Ecto neural progenitor cell (in vitro differentiated cells): ENCODE measurements at regions not wholly inside any gene's neighbourhood (a gene's known extent, or its start where the extent isn't known, plus 50 kb on each side); places are given as distances from the start of the nearest gene placed in this dataset.

Source experiments
- DNase-seq: peaks from one replicate; pipeline ENCODE4 v3.0.0-alpha.2; 2018; ENCODE audit warnings: low spot score

DNA sequence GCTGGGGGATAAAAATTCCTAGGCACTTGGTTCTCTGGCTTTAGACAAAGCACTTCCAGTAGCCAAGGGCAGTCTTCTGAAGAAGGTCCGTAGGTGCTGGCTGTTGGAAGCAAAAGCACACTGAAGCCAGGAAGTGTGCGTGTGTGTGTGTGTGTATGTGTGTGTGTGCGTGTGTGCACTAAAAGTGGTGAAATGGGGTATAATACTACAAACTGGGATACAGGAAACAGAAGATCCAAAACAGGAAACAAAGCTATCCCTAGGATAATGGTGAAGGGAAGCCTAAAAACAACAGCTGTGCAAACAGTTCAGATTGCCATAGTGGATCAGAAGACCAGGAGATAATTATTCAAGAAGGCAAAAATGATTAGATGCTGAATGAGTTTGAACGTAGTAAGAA lies 103.4 kb downstream of the IL20RB start:
- DNase-seq = no peak

DNA sequence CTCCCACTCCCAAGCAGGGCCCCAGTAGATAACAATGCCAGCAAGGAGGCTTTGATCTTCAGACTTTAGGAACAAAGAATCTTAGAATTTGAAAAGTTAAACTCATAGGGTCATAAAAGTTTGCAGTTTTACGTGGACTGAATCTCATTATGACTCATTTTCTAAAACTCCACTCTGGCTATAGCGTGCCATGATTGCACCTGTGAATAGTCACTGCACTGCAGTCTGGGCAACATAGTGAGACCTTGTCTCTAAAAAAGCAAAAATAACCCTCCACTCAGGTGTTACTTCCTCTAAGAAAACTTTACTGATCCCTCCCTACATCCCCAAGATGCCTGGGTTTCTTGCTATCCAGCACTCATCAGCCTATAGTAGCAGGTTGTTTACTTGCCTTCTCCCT lies 104.5 kb downstream of the IL20RB start:
- DNase-seq = no peak

GRCh38 chr3:137065381-137065780 lies 107.6 kb downstream of the IL20RB start:
- no peak for DNase-seq

GRCh38 chr3:137066092-137066491 lies 108.3 kb downstream of the IL20RB start:
- no peak for DNase-seq

DNA sequence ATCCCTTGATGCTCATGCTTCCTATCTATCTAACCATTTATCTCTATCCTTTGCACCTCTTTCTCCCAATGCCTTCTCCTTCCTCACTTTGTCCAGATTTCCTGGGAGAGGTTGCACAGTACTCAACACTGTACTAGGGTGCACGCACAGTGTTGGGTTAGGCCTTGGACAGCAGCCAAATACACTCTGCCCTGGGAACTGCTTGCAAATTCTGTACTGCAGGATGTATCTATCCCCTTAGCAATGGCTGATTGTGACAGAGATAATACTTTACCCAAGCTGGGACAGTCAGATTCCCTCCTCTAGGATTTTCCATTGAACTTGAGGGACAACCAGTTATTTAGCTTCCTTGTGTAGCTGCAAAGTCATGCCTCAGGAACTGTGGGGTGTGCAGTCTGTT lies 113.3 kb downstream of the IL20RB start:
- no peak for DNase-seq

DNA sequence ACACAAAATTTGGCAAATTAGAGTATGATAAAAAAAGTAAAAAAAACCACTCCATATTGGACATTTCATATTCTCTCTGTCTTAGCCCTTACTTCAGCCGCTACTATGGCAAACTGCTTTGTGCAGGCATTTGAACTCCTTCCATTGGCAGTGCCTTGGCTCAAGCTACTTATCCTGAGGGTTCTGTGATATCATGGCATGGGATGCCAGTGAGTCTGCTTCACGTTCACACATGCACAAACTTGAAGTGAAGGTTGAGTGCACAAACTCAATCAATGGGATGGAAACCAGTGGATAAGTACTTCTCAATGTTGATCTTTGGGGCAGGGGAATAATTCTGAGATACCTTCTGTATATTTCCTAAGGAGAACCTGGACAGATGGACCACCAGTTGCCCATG lies 117.2 kb downstream of the IL20RB start:
- DNase-seq = no peak

GRCh38 chr3:137078040-137078439 lies 120.3 kb downstream of the IL20RB start:
- DNase-seq = no peak

GRCh38 chr3:137079571-137079970 lies 121.8 kb downstream of the IL20RB start:
- DNase-seq = no peak

GRCh38 chr3:137081711-137082110 lies 123.9 kb downstream of the IL20RB start:
- no peak for DNase-seq

- no peak for DNase-seq
These were observed 125.0 kb downstream of the IL20RB start for GRCh38 chr3:137082763-137083162.

- no peak for DNase-seq
These were observed 125.5 kb downstream of the IL20RB start for GRCh38 chr3:137083332-137083731.

DNA sequence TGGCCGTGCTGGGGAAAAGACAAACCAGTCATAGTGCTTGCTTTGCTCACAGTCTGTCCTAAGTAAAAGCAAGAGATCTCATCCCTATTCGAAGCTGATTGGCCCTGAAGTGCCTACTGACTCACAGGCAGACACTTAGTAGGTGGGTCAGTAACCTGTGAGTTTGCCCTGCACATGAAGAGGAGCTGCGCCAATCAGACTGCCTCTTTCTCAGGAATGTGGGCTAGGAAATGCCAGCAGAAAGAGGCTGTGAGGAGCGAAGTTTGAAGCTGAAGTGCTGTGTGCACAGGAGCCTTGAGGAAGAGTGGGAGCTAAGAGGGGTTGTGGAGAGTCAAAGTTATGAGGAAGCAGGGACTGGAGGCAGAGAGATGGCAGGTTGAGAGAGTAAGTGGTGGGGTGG lies 126.8 kb downstream of the IL20RB start:
- no peak for DNase-seq

- no peak for DNase-seq
These were observed 139.6 kb downstream of the IL20RB start for GRCh38 chr3:137097386-137097785.

DNA sequence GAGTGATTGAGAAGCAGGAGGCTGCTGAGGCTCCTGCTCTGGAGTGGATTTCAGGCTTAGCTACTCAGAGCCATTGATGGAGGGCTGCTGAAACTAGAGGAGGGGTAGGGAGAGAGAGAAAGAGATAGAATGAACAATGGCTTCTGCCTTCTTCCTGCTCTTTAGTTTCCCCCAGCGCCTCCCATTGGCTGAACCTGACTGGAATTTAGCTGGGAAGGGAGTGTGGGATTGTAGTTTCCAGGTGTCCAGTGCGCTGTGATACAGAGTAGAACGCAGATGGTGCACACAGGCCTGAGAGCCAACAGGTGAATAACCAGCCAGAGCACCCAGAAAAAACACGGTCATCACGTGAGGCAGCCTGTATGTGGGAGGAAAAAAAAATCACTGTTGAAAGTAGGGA lies 140.1 kb downstream of the IL20RB start:
- no peak for DNase-seq

DNA sequence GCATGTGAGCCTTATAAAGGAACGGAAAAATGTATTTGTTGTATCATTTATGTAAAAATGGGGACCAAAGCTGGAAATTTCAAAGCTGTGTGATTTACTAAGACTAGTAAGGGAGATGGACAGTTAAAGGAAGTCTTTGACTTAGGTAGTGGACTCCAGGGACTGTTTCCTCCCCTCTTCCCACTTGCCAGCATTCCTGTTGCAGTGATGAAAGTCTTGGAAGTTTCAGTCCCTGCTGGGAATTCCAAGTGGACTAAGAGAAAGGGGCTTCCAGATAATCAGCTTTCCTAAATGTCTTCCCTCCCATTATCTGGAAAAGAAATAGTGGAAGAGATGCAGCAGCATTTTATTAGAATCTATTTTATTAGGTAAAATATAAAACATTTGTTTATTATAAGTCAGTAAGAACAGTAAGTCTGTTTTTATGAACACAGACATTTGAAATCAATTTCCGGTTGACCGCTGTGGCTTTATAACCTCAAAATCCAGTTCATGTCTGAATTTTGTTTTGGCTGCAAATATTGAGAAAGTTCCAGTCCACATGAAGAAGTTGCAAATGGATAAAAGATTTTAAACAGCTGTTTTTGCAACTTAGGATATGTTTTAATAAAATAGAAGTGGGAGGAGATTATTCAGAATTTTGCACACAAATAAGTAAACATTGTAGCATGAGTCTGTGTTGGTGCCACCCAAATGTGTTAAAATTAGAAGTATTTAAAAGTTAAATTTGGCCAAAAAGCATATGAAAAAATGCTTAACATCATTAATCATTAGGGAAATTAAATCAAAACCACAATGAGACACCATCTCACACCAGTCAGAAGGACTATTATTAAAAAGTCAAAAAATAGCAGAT lies 141.8 kb downstream of the IL20RB start:
- DNase-seq = no peak

GRCh38 chr3:137100326-137100725 lies 142.5 kb downstream of the IL20RB start:
- DNase-seq = no peak

DNA sequence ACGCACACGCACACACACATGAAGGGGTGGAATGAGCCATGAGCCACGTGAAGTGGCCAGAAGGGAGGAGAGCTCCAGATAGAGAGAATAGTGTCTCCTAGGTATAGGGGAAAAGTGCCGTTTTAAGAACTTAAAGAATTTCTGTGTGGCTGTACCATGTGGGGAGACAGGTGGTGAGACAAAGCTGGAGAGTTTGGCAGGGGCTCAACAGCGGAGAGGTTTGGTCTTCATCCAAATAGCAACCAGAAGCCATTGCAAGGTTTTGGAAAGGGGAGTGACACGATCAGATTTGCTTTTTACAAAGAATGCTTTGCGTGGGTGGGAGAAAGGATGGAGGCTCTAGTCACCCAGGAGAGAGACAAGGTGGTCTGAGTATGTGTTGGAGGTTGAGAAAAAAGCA lies 146.0 kb downstream of the IL20RB start:
- DNase-seq = no peak

DNA sequence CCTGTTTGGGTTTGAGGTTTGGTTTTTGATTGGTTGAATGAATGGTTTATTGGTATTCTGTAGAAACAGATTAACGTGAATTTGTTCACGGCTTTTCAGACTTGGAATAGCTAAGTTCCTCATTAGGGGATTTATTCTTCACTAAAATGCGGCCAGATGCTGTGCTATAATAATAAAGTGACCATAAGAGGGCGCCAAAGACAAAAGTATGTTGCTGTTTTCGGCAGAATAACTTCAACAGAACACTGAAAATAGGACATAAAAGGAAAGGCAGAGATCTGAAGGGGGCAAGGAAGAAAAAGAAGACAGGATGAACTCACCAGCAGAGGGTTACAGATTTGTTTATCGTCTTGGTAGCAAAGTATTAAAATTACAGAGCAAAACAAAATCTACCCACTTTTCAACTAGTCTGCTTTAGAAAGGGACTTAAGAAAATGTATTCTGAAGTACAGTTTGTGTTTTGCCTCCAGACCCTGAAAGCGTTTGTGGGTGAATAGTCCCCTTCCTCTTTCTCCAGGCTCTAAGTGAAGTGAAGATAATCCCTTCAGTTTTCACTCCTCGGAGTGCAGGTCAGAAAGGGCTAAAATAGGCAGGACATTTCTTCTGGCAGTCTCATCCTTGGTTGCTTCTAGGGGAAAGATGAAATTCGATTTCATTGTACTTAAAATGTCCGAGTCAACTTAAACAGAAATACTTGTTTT lies 147.6 kb downstream of the IL20RB start:
- no peak for DNase-seq

DNA sequence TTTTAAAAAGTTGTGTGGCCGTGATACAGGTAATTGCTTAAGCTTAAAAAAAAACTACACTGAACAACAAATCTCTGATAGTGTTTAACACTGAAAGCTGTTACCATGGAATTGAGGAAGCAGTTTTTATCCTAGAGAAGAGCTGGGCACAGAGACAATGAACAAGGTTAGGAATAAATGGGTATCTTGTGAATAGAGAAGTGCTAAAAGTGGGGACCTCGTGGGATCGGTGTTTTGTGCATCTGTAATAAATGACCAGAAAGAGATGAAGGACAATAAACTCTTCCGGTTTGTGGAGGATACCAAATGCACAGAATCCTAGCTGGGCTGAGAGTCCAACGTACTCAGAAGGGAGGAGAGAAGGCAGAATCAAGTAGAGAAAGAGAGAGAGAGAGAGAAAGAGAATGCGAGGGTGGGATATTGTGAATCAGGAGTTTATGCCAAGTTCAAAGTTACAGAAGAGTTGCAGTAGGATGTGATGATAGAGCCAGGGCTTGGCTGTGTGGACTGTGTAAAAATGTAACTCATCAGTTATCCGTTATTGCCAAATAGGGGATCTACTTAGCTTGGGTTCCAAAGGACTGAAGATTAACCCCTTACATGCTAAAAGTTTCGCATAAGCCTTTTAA lies 148.9 kb downstream of the IL20RB start:
- DNase-seq = no peak

DNA sequence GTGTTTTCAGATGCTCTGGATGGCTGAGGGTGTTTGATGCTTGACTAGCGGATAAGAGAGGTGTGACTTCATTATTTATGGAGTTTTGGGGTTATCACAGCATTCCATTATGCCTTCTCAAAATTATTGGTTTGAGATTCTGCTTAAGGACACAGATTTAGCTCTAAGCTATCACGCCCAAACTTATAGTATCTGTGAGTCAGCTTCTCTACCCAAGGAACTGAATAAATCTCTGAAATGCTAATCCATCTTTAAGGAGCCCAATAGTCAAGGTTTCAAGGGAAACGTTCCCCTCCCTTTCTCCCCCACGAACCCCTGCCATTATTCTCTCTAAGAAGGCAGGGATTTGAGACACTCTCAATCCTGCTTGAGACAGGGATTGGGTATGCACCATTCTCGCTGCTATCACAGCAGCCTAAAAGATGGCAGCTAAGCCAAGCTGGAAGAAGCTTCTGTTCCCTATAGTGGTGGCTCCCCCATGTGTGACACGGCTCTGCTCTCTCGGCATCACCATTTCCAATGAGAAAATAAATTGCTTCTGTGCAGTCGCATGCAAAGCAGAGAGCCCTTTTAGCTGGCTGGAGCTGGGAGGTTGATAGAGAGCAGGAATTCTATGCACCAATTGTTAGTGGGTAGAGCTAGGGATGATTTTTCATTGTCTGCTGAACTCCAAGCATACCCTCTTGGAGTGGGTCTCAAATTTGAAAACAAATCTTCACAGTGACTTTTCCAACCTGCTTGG lies 151.1 kb downstream of the IL20RB start:
- DNase-seq = no peak

GRCh38 chr3:137110392-137110996 lies 152.7 kb downstream of the IL20RB start:
- no peak for DNase-seq

GRCh38 chr3:137111497-137111896 lies 153.7 kb downstream of the IL20RB start:
- no peak for DNase-seq
